Loucy (cell line): ENCODE measurements at regions not wholly inside any gene's neighbourhood (a gene's known extent, or its start where the extent isn't known, plus 50 kb on each side); places are given as distances from the start of the nearest gene placed in this dataset.

ENCODE experiments used
- H2AFZ ChIP-seq: fragments of 200-600 bp; sonication (generic); 2 replicates; pipeline ENCODE4 v1.6.0; 2016; ENCODE audit warnings: antibody characterized with exemption, mild to moderate bottlenecking, low read length, moderate library complexity
- H3F3A ChIP-seq: fragments of 200-600 bp; 2 replicates; pipeline ENCODE4 v1.6.0; 2016; ENCODE audit warnings: antibody characterized with exemption, low read depth, mild to moderate bottlenecking
- H3K27me3 ChIP-seq: fragments of 200-600 bp; sonication (generic); 2 replicates; pipeline ENCODE4 v1.6.1; 2014; ENCODE audit warnings: low read length, mild to moderate bottlenecking; ENCODE audit not compliant: insufficient read depth, poor library complexity, severe bottlenecking
- H3K36me3 ChIP-seq: fragments of 200-600 bp; sonication (generic); 2 replicates; pipeline ENCODE4 v1.6.1; 2016; ENCODE audit warnings: low read length; ENCODE audit not compliant: insufficient read depth
- H3K4me1 ChIP-seq: fragments of 200-600 bp; sonication (generic); 2 replicates; pipeline ENCODE4 v1.5.1; 2014; ENCODE audit warnings: low read length, mild to moderate bottlenecking; ENCODE audit not compliant: insufficient read depth, poor library complexity, severe bottlenecking
- H3K4me2 ChIP-seq: fragments of 200-600 bp; sonication (generic); 2 replicates; pipeline ENCODE4 v1.6.0; 2014; ENCODE audit warnings: antibody characterized with exemption, low read length, low read depth, mild to moderate bottlenecking; ENCODE audit not compliant: poor library complexity, severe bottlenecking
- H3K4me3 ChIP-seq: fragments of 200-600 bp; sonication (generic); 2 replicates; pipeline ENCODE4 v1.5.1; 2014; ENCODE audit warnings: low read length, mild to moderate bottlenecking, mixed read lengths; ENCODE audit not compliant: poor library complexity, severe bottlenecking
- H3K79me2 ChIP-seq: fragments of 200-600 bp; sonication (generic); 2 replicates; pipeline ENCODE4 v1.6.1; 2014; ENCODE audit warnings: low read length; ENCODE audit not compliant: insufficient read depth
- H3K9ac ChIP-seq: fragments of 200-600 bp; sonication (generic); 2 replicates; pipeline ENCODE4 v1.6.0; 2014; ENCODE audit warnings: mild to moderate bottlenecking, low read depth, low read length, moderate library complexity; ENCODE audit not compliant: poor library complexity, severe bottlenecking
- H3K9me2 ChIP-seq: fragments of 200-600 bp; sonication (generic); replicated peaks from 2 replicates; pipeline ENCODE4 v1.6.1; 2016; ENCODE audit warnings: low read depth, low read length, mixed read lengths
- H3K9me3 ChIP-seq: fragments of 200-600 bp; sonication (generic); 2 replicates; pipeline ENCODE4 v1.6.1; 2014; ENCODE audit warnings: mild to moderate bottlenecking, antibody characterized with exemption, low read length, low read depth; ENCODE audit not compliant: insufficient read depth
- H4K20me1 ChIP-seq: fragments of 200-600 bp; sonication (generic); 2 replicates; pipeline ENCODE4 v1.6.0; 2014; ENCODE audit warnings: antibody characterized with exemption, low read length, mild to moderate bottlenecking; ENCODE audit not compliant: insufficient read depth, poor library complexity, severe bottlenecking
- CTCF ChIP-seq: fragments of 200-600 bp; sonication (generic); conservative IDR thresholded peaks from 2 replicates; pipeline ENCODE4 v1.5.1; 2014; ENCODE audit warnings: mild to moderate bottlenecking, antibody characterized with exemption, low read length
- EZH2phosphoT487 ChIP-seq: fragments of 200-600 bp; IDR thresholded peaks from 2 replicates; pipeline ENCODE4 v1.6.1; 2018; ENCODE audit warnings: antibody characterized with exemption, mild to moderate bottlenecking, moderate library complexity, borderline replicate concordance

DNA sequence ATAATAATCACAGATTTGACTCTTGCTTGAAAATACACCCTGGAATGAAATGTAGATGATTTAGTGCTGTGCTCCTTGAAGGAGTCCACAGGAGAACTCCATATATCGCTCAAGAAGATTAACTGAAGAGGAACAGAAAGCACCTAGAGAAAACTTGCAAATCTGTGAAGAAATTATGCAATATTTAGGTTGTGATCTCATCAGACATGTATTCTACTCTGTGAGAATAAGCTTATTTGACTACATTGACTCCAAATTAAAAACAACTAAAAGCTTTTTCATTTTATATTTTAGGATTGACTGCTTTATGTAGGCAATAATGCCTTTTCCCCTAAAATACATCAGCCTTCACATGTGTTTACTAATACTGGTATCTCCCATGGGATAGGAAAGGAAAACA lies 906.6 kb upstream of the LRATD1 start:
- Histone ChIP-seq H2AFZ (no peak overlapping the region), H3K4me3 (no peak overlapping the region), H3K4me2 (no peak overlapping the region), H3F3A (no peaks in the 10 kb centered on the region), H3K9me3 (no peaks in the 10 kb centered on the region), H3K9ac (no peak overlapping the region), H3K27me3 (no peaks in the 10 kb centered on the region), H4K20me1 (no peaks in the 10 kb centered on the region), H3K9me2 (no peaks in the 10 kb centered on the region), H3K79me2 (no peaks in the 10 kb centered on the region), H3K4me1 (no peaks in the 10 kb centered on the region), H3K36me3 (no peaks in the 10 kb centered on the region)
- TF ChIP-seq EZH2phosphoT487 (no peak), CTCF (no peak)

DNA sequence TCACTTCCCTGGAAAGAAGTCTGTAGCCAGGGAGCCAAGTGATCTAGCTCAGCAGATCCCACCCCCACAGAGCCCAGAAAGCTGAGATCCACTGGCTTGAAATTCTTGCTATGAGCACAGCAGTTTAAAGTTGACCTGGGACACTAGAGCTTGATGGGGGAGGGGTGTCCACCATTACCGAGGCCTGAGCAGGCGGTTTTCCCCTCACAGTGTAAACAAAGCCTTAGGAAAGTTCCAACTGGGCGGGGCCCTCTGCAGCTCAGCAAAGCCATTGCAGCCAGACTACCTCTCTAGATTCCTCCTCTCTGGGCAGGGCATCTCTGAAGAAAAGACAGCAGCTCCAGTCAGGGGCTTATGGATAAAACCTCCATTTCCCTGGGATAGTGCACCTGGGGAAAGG lies 887.2 kb upstream of the LRATD1 start:
- Histone ChIP-seq H2AFZ (no peak overlapping the region), H3K36me3 (no peaks in the 10 kb centered on the region)

GRCh38 chr2:13751955-13752354 lies 880.6 kb upstream of the LRATD1 start:
- no peaks in the 10 kb centered on the region for H3K4me1 ChIP-seq
- H3K79me2 ChIP-seq: no peaks in the 10 kb centered on the region
- no peak for TF ChIP-seq CTCF
- TF ChIP-seq EZH2phosphoT487: no peak
- H3K9ac ChIP-seq: no peak overlapping the region
- no peak overlapping the region for H3K4me3 ChIP-seq
- H3K27me3 ChIP-seq: no peaks in the 10 kb centered on the region
- no peaks in the 10 kb centered on the region for H3K9me2 ChIP-seq
- 0 out of 2 replicates have a peak, but pooled peaks cover 4% of the 10 kb centered on the region for H3K9me3 ChIP-seq
- no peaks in the 10 kb centered on the region for H3F3A ChIP-seq
- H4K20me1 ChIP-seq: no peaks in the 10 kb centered on the region
- no peaks in the 10 kb centered on the region for H3K36me3 ChIP-seq
- H2AFZ ChIP-seq: no peak overlapping the region
- no peak overlapping the region for H3K4me2 ChIP-seq

More for the DNA sequence above, 887.2 kb upstream of the LRATD1 start:
- Histone ChIP-seq H3K9ac (no peak overlapping the region), H3K9me2 (no peaks in the 10 kb centered on the region), H3K79me2 (no peaks in the 10 kb centered on the region), H3K27me3 (no peaks in the 10 kb centered on the region), H4K20me1 (no peaks in the 10 kb centered on the region), H3K4me3 (no peak overlapping the region), H3K4me1 (no peaks in the 10 kb centered on the region), H3F3A (no peaks in the 10 kb centered on the region), H3K4me2 (no peak overlapping the region), H3K9me3 (0 out of 2 replicates have a peak, but pooled peaks cover 4% of the 10 kb centered on the region)
- TF ChIP-seq EZH2phosphoT487 (no peak), CTCF (0 out of 2 replicates have a peak, but pooled peaks have one; percentile 13)
